K562 (cell line): ENCODE measurements at regions not wholly inside any gene's neighbourhood (a gene's known extent, or its start where the extent isn't known, plus 50 kb on each side); places are given as distances from the start of the nearest gene placed in this dataset.

ENCODE experiments used
- GATA2 ChIP-seq: sonication (generic); formaldehyde crosslinking; IDR thresholded peaks from 2 replicates; pipeline ENCODE4 v1.4.0; 2020; ENCODE audit warnings: mild to moderate bottlenecking, missing genetic modification reagents
- JUND ChIP-seq, 2 experiments: IDR thresholded peaks; 2 replicates in 1 of 2; 3 replicates in 1 of 2; pipeline ENCODE4 v1.6.1; 2011; ENCODE audit warnings: borderline replicate concordance in 2 of 2, low read depth in 2 of 2, low read length in 2 of 2, improper control_type of control experiment in 1 of 2, missing biosample characterization in 1 of 2, missing genetic modification characterization in 1 of 2, missing genetic modification reagents in 1 of 2
- RBM22 ChIP-seq: fragments of 200-400 bp; formaldehyde crosslinking; IDR thresholded peaks from 2 replicates; pipeline ENCODE4 v1.6.1; 2018; ENCODE audit warnings: low read length, low read depth; ENCODE audit not compliant: poor library complexity, severe bottlenecking

GRCh38 chr15:24772266-24772665 lies 96.7 kb downstream of the NPAP1 start:
- TF ChIP-seq GATA2 (CRISPR knock-in tag) (no peak), RBM22 (no peak), JUND (IDR thresholded peaks at IDR 0.05; ENCODE audit: borderline replicate concordance, low read depth, low read length) (no peak), JUND (tag; IDR thresholded peaks at IDR 0.05; ENCODE audit: borderline replicate concordance, low read depth, low read length) (no peak)
